SH-SY5Y (cell line): ENCODE measurements at regions not wholly inside any gene's neighbourhood (a gene's known extent, or its start where the extent isn't known, plus 50 kb on each side); places are given as distances from the start of the nearest gene placed in this dataset.

ENCODE experiments used
- GATA2 ChIP-seq: IDR thresholded peaks from 2 replicates; pipeline ENCODE4 v1.6.1; 2011; ENCODE audit warnings: mild to moderate bottlenecking, low read depth, low read length
- GATA3 ChIP-seq: IDR thresholded peaks from 2 replicates; pipeline ENCODE4 v1.6.1; 2011; ENCODE audit warnings: low read depth, mild to moderate bottlenecking, low read length, moderate library complexity

DNA sequence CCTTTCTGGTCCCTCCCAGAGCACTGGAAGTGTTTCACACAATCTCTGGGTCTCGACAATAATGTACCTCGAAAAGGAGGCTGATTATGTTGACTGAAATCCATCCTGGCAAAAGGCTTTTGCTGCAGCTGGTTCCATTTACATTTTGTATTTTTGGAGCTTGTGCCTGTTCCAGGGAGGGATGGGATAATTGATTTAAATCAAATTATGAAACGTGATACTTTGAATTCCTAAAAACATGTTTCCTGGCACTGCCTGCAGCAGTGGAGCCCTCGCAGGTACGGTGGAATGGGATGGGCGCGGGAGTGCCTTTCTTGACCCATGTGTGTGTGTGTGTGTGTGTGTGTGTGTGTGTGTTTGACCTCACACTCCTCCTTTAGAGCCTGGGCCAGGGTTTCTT lies 455.5 kb upstream of the MEIS1 start:
- TF ChIP-seq GATA3, result no peak
- no peak for TF ChIP-seq GATA2

DNA sequence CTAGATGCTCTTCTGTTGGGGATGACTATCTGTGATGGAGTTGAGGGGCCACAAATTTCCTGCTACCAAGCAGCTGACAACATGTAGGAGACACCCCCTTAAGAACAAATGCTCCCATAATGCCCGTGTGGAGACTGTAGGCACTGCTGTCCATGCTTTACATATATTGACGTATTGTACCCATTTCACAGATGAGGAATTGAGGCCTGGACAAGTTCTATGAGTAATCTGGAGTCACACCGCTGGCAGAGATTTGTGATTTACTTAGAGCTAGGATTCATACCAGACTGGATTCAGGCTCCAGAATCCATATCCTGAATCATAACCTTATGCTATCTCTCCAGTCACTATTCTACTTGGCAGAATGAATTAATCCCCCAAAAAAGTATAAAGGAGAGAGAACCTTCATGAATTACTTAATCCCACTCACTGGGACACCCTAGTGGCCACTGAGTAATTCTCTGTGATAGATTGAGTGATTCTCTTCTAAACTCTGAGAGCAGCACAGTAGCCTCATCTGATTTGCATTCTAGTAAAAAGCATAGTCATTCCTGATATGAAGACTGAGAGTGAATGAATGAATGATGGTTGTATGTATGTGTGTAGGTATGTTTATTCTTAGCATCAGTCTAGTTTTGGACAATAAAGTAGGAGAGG lies 460.7 kb upstream of the MEIS1 start:
- TF ChIP-seq GATA2 (no peak), GATA3 (no peak)

DNA sequence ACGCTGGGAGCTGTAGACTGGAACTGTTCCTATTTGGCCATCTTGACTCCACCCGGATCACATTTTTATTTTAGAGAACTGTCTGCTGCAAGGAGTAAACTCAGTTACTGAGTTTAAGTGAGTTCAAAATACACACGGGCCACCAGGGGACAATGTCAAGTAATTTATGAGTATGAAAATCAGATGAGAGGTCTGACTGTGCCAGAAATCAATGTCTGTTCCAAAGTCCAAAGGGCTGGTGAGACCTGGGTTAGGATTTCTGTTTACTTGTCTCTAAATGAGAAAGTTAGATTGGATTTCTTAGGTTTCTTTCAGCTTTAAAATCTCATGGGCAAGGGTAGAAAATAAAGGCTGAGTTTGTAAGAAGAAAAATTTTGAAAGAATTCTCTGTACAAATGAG lies 465.8 kb upstream of the MEIS1 start:
- TF ChIP-seq GATA2 (no peak), GATA3 (no peak)

DNA sequence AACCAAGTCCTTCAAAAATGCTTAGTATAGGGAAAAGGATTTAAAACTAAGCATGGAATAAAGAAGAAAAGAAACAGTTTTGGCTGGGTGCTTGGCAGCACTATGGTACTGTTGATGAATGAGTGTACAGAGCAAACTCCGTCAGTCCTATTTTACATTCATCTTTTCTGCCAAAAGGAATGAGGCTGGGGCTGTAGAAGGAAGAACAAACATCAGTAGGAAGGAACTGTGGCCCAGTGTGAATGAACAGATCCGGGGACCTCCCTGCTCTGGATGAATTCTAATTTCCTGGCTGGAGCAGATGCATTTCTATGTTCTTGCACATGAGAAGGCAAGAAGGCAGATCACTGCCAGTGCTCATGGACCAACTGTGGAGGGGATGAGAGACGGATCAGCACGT lies 474.0 kb upstream of the MEIS1 start:
- no peak for TF ChIP-seq GATA3
- no peak for TF ChIP-seq GATA2

DNA sequence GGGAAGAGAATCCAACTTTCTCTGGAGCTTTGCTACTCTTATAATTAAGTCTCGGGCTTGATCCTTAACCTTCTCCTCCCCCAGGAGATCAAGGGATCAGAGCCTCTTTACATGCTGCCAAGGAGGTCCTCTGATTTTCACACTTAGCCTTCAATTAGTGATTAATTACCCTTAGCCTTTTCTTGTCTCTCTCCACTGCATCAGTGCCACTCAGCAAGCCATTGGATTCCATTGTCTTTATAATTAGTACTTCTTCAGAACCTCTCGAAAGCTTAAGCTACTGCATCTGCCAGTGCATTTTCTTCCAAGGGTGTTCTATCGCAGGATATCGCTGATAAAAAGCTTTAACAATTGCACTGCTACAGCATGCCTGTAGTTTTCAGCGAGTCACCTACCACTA lies 477.0 kb upstream of the MEIS1 start:
- TF ChIP-seq GATA2 (no peak), GATA3 (no peak)

DNA sequence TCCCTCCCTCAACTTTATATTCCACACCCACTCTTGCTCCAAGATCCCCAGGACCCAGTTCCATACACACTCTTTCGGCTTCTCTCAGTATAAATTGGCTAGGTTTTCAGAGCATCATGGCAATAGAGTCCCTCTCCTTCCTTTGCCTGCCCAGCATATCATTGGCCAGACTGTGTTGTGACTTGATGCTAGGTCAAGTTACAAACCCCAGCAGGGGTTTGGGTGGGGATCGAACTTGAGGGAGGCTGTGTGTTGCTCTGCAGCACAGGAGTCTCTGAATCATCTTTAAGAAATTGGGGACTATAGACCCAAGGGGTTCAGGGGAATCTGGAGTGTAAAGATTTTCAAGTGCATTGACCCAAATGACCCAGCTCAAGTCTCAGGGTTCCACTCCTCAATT lies 477.5 kb upstream of the MEIS1 start:
- TF ChIP-seq GATA3, result no peak
- no peak for TF ChIP-seq GATA2

DNA sequence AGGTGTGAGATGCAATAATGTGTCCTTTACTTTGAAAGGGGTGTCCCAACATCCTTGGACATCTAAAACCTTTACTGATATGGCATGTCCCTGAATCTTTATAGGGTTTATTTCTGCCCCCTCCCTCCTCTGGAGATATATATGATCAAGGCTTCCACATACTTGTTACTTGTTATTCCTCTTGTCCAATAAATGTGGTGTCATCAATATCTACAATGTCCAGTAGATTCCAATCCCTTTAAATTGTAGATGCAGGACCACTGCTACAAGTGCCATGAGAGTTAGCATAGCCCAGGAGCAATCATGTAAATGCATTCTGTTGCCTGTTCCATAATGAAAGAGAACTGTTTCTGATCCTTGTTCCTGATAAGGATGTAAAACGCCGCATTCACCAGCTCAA lies 479.7 kb upstream of the MEIS1 start:
- no peak; the same call in 1 of the 2 replicates for TF ChIP-seq GATA2
- no peak for TF ChIP-seq GATA3

DNA sequence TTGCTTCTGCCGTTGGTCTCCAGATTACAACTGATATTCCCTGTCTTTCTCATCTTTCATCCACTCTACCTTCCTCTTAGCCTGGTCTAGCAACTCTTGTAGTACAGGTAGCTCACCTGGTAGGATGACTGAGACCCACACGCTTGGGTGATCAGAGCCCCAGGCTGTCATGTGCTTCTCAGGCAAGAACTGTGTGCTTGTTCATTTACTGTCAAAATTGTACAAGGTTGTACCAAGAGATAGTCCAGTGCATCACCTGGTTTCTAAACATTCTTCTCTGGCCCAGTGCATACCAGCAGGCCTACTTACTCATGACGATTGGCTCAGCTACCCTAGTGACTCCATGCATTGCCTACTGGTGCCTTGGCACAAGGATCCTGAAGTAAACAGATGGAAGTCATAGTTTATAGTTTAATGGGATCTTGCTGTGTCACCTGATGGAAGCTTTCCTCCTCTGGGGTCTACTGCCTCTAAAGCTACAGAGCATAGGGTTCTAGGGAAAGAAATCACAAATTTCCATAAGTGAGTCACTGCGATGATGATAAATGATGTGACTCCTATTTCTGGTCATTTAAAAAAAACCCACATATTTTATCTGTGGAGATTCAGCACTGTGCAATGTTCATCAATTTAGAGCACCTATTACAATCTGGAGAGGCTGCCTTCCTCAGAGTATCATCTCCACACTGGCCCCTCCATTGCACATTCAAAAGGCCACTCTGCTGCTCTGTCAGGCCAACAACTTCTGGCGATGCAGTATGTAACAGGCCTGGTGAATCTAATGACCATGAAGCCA lies 481.8 kb upstream of the MEIS1 start:
- TF ChIP-seq GATA2, result no peak
- TF ChIP-seq GATA3, result no peak

DNA sequence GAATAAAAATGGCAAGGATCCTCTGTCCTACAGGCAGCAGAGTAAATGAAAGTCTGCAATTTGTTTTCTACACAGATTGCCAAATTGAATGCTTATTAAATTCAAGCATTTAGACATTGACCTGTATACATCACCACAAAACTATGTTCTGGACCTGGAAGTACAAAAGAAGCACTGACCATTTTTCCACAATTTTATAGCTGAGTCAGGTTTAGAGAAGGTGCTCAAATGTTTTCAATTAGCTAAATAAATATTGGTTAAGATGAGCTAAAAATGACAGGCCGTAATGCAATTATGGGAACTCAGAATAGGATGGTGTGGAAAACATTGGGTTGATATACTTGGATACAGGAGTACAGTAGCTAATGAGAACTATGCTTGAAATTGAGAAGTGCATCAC lies 490.7 kb upstream of the MEIS1 start:
- TF ChIP-seq GATA3 (no peak), GATA2 (no peak)

DNA sequence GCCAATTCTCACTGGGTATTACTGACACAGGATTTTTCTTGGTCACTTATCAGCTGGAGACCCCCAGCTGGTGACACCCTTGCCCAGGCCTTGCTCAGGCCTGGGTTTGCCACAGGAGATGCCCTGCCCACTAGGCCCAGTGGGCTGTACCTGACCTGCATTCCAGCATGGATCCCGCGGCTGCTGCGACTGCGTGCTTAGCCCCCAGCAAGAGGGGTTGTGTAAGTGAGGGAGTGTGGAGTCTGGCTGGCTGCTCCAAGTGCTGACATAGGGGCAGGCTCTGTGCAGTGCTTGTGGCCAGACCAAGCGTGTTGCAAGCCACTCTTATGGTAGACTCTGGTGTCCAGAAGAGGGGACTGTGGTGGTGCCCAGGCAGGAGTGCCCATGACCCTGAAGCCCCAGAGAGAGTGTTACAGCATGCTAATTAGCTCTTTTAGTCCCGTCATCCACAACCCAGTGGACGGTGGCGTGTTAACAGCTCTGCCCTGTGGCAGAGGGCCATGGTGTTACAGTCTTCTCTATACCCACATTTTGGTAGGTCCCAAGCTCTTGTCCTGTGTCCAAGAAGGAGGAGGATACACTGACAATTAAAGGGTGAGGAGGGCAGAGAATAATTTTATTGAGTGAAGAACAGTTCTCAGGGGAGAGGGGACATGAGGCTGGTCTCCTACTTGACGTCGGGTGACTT lies 491.7 kb upstream of the MEIS1 start:
- TF ChIP-seq GATA3 (no peak), GATA2 (no peak)

DNA sequence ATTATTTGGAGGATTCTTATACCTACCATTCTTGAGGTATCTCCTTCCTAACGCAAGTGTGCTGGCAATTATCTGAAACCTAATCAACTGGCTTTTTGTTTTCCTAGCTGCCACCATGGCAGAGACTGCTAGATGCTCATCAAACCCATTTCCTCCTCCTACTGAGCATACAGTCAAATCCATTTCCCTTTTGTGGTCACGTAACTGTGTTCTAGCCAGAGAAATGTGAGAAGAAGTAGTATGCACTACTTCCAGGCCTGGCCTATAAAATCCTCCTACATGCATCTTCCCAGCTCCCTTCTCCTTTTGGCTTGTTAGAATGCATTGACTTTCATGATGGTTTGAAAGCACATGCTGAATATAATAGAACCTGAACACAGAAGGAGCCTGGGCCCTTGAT lies 494.1 kb upstream of the MEIS1 start:
- TF ChIP-seq GATA3 (no peak), GATA2 (no peak)

DNA sequence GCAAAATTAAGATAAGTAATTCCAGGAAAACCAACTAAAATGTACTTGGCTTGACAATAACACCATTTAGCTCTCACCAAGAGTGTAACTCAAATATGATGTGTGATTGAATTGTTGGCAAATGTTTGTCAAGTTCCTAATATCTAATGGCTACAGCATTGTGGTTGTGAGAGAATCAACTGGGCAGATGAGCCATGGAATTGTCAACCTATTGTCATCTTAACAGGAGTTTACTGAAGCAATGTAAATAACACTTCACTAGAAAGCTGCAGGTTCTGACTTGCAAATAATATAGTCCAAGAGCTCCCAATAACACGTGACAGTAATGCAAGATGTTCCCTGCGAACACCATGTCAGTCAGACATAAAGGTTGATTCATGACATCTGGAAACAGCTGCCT lies 495.2 kb upstream of the MEIS1 start:
- TF ChIP-seq GATA3 (no peak), GATA2 (no peak)

DNA sequence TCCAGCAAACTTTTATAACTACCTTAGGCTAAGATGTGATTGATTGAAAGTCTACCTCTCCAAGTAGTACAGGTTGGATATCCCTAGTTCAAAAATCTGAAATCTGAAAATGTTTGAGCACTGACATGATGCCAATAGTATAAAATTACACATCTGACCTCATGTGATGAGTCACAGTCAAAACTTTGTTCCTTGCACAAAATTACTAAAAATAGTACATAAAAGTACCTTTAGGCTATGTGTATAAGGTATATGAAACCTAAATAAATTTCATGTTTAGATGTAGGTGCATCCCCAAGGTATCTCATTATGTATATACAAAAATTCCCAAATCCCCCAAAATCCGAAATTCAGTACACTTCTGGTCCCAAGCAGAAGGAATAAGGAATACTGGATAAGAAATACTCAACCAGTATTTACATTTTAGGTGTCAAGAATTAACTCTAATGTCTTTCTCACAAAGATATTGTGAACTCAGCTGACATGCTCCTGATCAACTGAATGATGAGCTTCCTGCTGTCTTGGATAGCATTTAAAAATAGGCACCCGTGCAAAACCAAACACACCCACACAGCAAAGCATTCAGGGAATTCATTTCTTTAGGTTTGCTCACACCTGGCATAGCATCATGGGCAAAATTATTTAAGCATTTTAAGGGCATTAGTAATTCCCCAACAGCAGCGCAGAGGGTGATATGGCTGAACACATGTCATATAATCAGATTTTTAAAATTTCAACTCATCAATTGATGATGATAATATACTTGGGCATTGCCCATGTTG lies 497.4 kb upstream of the MEIS1 start:
- TF ChIP-seq GATA3 (no peak), GATA2 (no peak)
